ENCODE measurements at regions not wholly inside any gene's neighbourhood (a gene's known extent, or its start where the extent isn't known, plus 50 kb on each side); places are given as distances from the start of the nearest gene placed in this dataset.
"Not testable (repeated sequence)": the region's sequence is repeated elsewhere in the genome, so short reads cannot be mapped to it uniquely, and the experiment has no call there.

- Mint-ChIP-seq H3K9me3 (ENCODE audit: unreplicated experiment) (no peaks in the 10 kb centered on the region), H3K4me1 (ENCODE audit: unreplicated experiment) (peaks cover 22% of the 10 kb centered on the region), H3K27ac (ENCODE audit: unreplicated experiment) (no peak overlapping the region), H3K4me3 (ENCODE audit: unreplicated experiment) (no peak overlapping the region), H3K27me3 (ENCODE audit: unreplicated experiment) (no peaks in the 10 kb centered on the region), H3K36me3 (ENCODE audit: low read depth, unreplicated experiment) (peaks cover 29% of the 10 kb centered on the region)
- DNase-seq (ENCODE audit: low spot score), result no peak
- TF ChIP-seq CTCF (IDR thresholded peaks at IDR 0.05; ENCODE audit: unreplicated experiment), result no peak
Observed at GRCh38 chr6:144469144-144469575, 184.0 kb downstream of the UTRN start.

GRCh38 chr6:144470201-144470600 is 185.1 kb downstream of the UTRN start:
- not testable (repeated sequence) for H3K27me3 Mint-ChIP-seq (ENCODE audit: unreplicated experiment); H3K9me3 Mint-ChIP-seq (ENCODE audit: unreplicated experiment)
- peaks cover 35% of the 10 kb centered on the region for H3K36me3 Mint-ChIP-seq (ENCODE audit: low read depth, unreplicated experiment)

GRCh38 chr6:144471986-144472385 is 186.9 kb downstream of the UTRN start:
- Mint-ChIP-seq H3K9me3 (ENCODE audit: unreplicated experiment) (no peaks in the 10 kb centered on the region), H3K36me3 (ENCODE audit: low read depth, unreplicated experiment) (peaks cover 34% of the 10 kb centered on the region), H3K27me3 (ENCODE audit: unreplicated experiment) (peaks cover 1% of the 10 kb centered on the region), H3K4me3 (ENCODE audit: unreplicated experiment) (no peak overlapping the region), H3K4me1 (ENCODE audit: unreplicated experiment) (peaks cover 14% of the 10 kb centered on the region), H3K27ac (ENCODE audit: unreplicated experiment) (no peak overlapping the region)
- TF ChIP-seq CTCF (IDR thresholded peaks at IDR 0.05; ENCODE audit: unreplicated experiment), result no peak
- no peak for DNase-seq (ENCODE audit: low spot score)

More at GRCh38 chr6:144470201-144470600, 185.1 kb downstream of the UTRN start:
- not testable (repeated sequence) for H3K4me3 Mint-ChIP-seq (ENCODE audit: unreplicated experiment); DNase-seq (ENCODE audit: low spot score); H3K27ac Mint-ChIP-seq (ENCODE audit: unreplicated experiment)
- H3K4me1 Mint-ChIP-seq (ENCODE audit: unreplicated experiment), result peaks cover 22% of the 10 kb centered on the region

- Mint-ChIP-seq H3K36me3 (ENCODE audit: low read depth, unreplicated experiment) (peaks cover 25% of the 10 kb centered on the region), H3K4me1 (ENCODE audit: unreplicated experiment) (no peaks in the 10 kb centered on the region), H3K4me3 (ENCODE audit: unreplicated experiment) (no peak overlapping the region), H3K27ac (ENCODE audit: unreplicated experiment) (no peak overlapping the region), H3K27me3 (ENCODE audit: unreplicated experiment) (peaks cover 1% of the 10 kb centered on the region), H3K9me3 (ENCODE audit: unreplicated experiment) (no peaks in the 10 kb centered on the region)
- DNase-seq (ENCODE audit: low spot score), result no peak
- TF ChIP-seq CTCF (IDR thresholded peaks at IDR 0.05; ENCODE audit: unreplicated experiment), result no peak
Observed at GRCh38 chr6:144474290-144474689, 189.2 kb downstream of the UTRN start.

DNA sequence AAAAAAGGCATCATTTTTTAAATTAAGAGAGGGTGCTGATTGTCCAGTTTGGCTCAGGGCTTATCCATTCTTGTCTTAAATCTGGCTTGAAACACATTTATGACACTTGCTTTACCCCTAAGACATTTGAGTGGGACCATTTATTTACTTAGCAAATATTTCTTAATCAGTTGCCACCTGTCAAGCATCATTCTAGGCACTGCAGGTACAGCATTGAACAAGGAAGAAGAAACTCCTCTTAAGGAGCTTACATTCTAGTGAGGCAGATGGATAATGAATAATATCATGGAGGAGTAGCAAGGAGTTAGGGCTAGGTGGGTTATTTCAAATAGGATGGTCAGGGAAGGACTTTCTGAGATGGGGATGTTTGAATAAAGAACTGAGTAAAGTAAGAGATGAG is 189.8 kb downstream of the UTRN start:
- H3K27ac Mint-ChIP-seq (ENCODE audit: unreplicated experiment), result no peak overlapping the region
- TF ChIP-seq CTCF (IDR thresholded peaks at IDR 0.05; ENCODE audit: unreplicated experiment), result no peak
- H3K36me3 Mint-ChIP-seq (ENCODE audit: low read depth, unreplicated experiment), result peaks cover 29% of the 10 kb centered on the region
- no peaks in the 10 kb centered on the region for H3K4me1 Mint-ChIP-seq (ENCODE audit: unreplicated experiment)
- peaks cover 1% of the 10 kb centered on the region for H3K27me3 Mint-ChIP-seq (ENCODE audit: unreplicated experiment)
- peak overlapping the region; percentile 38 for H3K4me3 Mint-ChIP-seq (ENCODE audit: unreplicated experiment)
- DNase-seq (ENCODE audit: low spot score), result no peak
- H3K9me3 Mint-ChIP-seq (ENCODE audit: unreplicated experiment), result no peaks in the 10 kb centered on the region

Measured in endothelial cell (in vitro differentiated cells).